Gastroesophageal sphincter (tissue), 3 donors: ENCODE measurements at regions not wholly inside any gene's neighbourhood (a gene's known extent, or its start where the extent isn't known, plus 50 kb on each side); places are given as distances from the start of the nearest gene placed in this dataset.

Experiments
- CTCF ChIP-seq, 4 experiments: fragments of 200-600 bp in 2 of 4; fragments of 450-650 bp in 2 of 4; sonication (generic) in 1 of 4; IDR thresholded peaks; one replicate each; pipeline ENCODE4 v1.5.1; 2017 to 2019; ENCODE audit warnings: antibody characterized with exemption in 4 of 4, mild to moderate bottlenecking in 2 of 4, moderate library complexity in 2 of 4
- POLR2A ChIP-seq, 2 donors: fragments of 450-650 bp; IDR thresholded peaks; one replicate each; pipeline ENCODE4 v1.6.1; 2017; ENCODE audit warnings: antibody characterized with exemption in 2 of 2, mild to moderate bottlenecking in 2 of 2, moderate library complexity in 1 of 2
- POLR2AphosphoS5 ChIP-seq: sonication (generic); formaldehyde crosslinking; IDR thresholded peaks from one replicate; pipeline ENCODE4 v1.6.1; 2017; ENCODE audit warnings: antibody characterized with exemption

DNA sequence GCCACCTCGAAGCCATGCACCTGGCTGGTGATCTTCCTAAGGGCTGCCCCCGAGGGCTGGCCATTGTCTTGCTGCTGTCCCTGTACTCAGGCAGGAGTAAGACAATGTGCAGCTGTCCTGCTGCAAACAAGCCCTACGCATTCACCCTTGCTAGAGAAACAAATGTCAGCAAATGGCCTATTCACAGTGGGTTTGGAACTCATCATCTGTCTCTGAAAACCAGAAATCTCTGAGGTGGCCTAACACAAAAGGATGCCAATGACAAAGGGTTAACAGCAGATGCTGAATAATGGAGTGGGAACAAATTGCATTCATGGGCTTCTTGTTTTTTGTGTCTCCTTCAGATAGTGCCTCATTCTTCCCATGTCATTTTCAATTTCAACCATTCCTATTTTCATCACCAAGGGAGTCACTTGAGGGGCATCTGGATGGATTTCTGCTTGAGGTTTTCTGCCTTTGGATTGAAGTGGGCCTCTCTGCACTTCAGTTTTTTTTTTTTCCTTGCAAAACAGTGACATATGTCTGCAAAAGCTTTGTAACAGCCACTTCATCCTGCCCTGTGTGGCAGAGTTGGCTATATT, 261.6 kb upstream of the VLDLR start:
- TF ChIP-seq CTCF (IDR thresholded peaks at IDR 0.05) (no peak), POLR2A (IDR thresholded peaks at IDR 0.05) (no peak), POLR2AphosphoS5 (no peak)
